ENCODE measurements at regions not wholly inside any gene's neighbourhood (a gene's known extent, or its start where the extent isn't known, plus 50 kb on each side); places are given as distances from the start of the nearest gene placed in this dataset.

DNA sequence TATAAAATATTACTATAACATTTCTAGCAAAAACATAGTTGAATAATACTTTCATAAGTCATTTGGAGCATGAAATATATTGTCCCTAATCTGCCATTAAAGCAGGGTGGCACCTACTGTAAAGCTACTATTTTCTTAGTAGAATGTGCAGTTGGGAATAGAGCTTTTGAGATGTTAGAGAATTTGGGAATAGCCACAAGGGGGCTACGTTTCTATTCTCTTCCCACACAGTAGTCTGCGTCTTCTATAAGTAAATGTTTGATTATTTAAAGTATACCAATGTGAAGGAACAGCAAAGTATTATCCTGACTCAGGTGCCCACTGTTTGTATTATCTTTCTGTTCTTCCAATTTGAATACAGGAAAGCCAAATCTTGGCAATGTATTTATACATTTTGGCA is 323.2 kb upstream of the GIMD1 start (continued):
- TF ChIP-seq, protein P1, sequence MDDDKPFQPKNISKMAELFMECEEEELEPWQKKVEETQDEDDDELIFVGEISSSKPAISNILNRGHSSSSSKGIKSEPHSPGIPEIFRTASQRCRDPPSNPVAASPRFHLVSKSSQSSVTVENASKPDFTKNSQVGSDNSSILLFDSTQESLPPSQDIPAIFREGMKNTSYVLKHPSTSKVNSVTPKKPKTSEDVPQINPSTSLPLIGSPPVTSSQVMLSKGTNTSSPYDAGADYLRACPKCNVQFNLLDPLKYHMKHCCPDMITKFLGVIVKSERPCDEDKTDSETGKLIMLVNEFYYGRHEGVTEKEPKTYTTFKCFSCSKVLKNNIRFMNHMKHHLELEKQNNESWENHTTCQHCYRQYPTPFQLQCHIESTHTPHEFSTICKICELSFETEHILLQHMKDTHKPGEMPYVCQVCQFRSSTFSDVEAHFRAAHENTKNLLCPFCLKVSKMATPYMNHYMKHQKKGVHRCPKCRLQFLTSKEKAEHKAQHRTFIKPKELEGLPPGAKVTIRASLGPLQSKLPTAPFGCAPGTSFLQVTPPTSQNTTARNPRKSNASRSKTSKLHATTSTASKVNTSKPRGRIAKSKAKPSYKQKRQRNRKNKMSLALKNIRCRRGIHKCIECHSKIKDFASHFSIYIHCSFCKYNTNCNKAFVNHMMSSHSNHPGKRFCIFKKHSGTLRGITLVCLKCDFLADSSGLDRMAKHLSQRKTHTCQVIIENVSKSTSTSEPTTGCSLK (tag by site-specific recombination; IDR thresholded peaks at IDR 0.05) = no peak
- TF ChIP-seq GLI2 (tag by site-specific recombination; IDR thresholded peaks at IDR 0.05; ENCODE audit: borderline replicate concordance, low read depth) (no peak), ZNF221 (tag by site-specific recombination; IDR thresholded peaks at IDR 0.05; ENCODE audit: borderline replicate concordance) (no peak)

DNA sequence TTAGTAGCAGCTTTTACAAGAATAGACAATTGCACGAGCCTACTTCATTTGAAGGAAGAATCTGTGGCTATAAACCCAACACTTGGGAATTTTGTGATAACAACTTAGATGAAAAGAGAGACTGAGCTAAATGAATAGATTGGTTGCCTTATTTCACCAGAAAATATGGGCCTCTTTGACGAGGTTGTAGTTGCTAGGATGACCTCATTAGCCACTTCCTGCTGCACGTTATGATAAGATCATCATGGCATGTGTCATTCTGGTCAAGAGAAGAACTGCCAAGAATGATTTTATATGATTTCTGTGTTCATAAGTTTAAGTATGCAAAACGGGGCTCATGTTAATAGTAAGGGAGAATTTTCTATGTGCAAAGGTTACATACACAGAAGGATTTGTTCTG is 321.9 kb upstream of the GIMD1 start:
- Histone ChIP-seq H3K9me3 (ENCODE audit: control insufficient read depth, insufficient read depth, low read depth, low read length) (no peaks in the 10 kb centered on the region), H3K27ac (ENCODE audit: extremely low read depth, low read depth, low read length) (no peak overlapping the region), H3K36me3 (ENCODE audit: control insufficient read depth in 2 of 2, insufficient read depth in 1 of 2, low read length in 2 of 2) (no peaks in the 10 kb centered on the region), H3K4me1 (ENCODE audit: control insufficient read depth, insufficient read depth, low read length) (no peaks in the 10 kb centered on the region), H3K4me3 (ENCODE audit: low read depth, low read length) (no peak overlapping the region)
- ChIA-PET POLR2A (no interaction called here), CTCF (no interaction called here)
- TF ChIP-seq ZNF214 (tag by site-specific recombination; IDR thresholded peaks at IDR 0.05; ENCODE audit: borderline replicate concordance) = no peak
- TF ChIP-seq ZBTB21 (tag by site-specific recombination; IDR thresholded peaks at IDR 0.05) = peak; percentile 58
- no peak for TF ChIP-seq ZNF768 (tag by site-specific recombination; IDR thresholded peaks at IDR 0.05)
- peak; percentile 23 for TF ChIP-seq SETDB1 (IDR thresholded peaks at IDR 0.05; ENCODE audit: insufficient read length, low read length)

DNA sequence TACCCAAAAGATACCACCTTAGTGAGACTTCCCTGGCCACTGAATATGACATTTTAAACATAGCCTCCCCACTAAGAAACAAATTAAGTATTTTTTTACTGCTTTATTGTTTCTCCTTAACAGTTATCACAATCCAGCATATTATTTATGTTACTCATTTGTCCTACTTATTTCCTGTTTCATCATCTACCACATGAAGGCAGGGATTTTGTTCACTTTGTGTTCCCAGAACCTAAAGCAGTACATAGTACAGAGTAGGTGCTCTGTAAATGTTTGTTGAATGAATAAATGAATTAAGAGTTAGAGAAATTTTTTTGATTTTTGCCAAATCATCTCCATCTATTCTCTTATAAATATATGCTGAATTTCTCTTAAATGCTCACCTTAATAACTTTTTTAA is 318.4 kb upstream of the GIMD1 start:
- Histone ChIP-seq H3K27ac (ENCODE audit: extremely low read depth, low read depth, low read length) (no peak overlapping the region), H3K9me3 (ENCODE audit: control insufficient read depth, insufficient read depth, low read depth, low read length) (no peaks in the 10 kb centered on the region), H3K4me1 (ENCODE audit: control insufficient read depth, insufficient read depth, low read length) (no peaks in the 10 kb centered on the region), H3K4me3 (ENCODE audit: low read depth, low read length) (no peak overlapping the region), H3K36me3 (ENCODE audit: control insufficient read depth in 2 of 2, insufficient read depth in 1 of 2, low read length in 2 of 2) (no peaks in the 10 kb centered on the region)
- ChIA-PET POLR2A (no interaction called here), CTCF (no interaction called here)
- TF ChIP-seq ZNF600 (tag by site-specific recombination; IDR thresholded peaks at IDR 0.05) = no peak

DNA sequence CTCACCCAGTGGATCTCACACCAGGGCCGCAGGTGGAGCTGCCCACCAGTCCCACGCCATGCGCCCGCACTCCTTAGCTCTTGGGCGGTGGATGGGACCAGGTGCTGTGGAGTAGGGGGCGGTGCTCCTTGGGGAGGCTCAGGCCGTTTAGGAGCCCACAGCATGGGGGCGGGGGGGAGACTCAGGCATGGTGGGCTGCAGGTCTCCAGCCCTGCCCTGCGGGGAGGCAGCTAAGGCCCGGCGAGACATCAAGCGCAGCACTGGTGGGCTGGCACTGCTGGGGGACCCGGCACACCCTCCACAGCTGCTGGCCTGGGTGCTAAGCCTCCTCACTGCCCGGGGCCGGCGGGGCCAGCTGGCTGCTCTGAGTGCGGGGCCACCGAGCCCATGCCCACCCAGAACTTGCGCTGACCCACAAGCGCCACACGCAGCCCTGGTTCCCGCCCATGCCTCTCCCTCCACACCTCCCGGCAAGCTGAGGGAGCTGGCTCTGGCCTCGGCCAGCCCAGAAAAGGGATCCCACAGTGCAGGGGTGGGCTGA is 312.9 kb upstream of the GIMD1 start:
- H3K9me3 ChIP-seq (ENCODE audit: control insufficient read depth, insufficient read depth, low read depth, low read length) = no peaks in the 10 kb centered on the region
- no peak overlapping the region for H3K4me3 ChIP-seq (ENCODE audit: low read depth, low read length)
- ChIA-PET POLR2A (no interaction called here), CTCF (no interaction called here)
- no peak overlapping the region for H3K27ac ChIP-seq (ENCODE audit: extremely low read depth, low read depth, low read length)
- TF ChIP-seq ZNF2 (tag by site-specific recombination; IDR thresholded peaks at IDR 0.05) = no peak
- no peak for TF ChIP-seq ZNF521 (tag by site-specific recombination; IDR thresholded peaks at IDR 0.05)
- TF ChIP-seq ZNF350 (tag by site-specific recombination; IDR thresholded peaks at IDR 0.05) = no peak
- TF ChIP-seq KLF16 (tag by site-specific recombination; IDR thresholded peaks at IDR 0.05) = no peak
- no peak for TF ChIP-seq ZNF701 (tag by site-specific recombination; IDR thresholded peaks at IDR 0.05)
- TF ChIP-seq ZNF777 (tag by site-specific recombination; IDR thresholded peaks at IDR 0.05; ENCODE audit: borderline replicate concordance) = no peak
- TF ChIP-seq ZNF792 (tag by site-specific recombination; IDR thresholded peaks at IDR 0.05) = no peak
- no peak for TF ChIP-seq CTCF (tag by site-specific recombination; IDR thresholded peaks at IDR 0.05)
- no peak for TF ChIP-seq ZNF600 (tag by site-specific recombination; IDR thresholded peaks at IDR 0.05)
- TF ChIP-seq, protein P1 (tag by site-specific recombination; IDR thresholded peaks at IDR 0.05) = no peak
- no peak for TF ChIP-seq KLF10 (tag by site-specific recombination; IDR thresholded peaks at IDR 0.05)
- no peak for TF ChIP-seq ZNF311 (tag by site-specific recombination; IDR thresholded peaks at IDR 0.05; ENCODE audit: borderline replicate concordance)
- TF ChIP-seq ZFP69B (tag by site-specific recombination; IDR thresholded peaks at IDR 0.05) = no peak
- no peaks in the 10 kb centered on the region for H3K36me3 ChIP-seq (ENCODE audit: control insufficient read depth in 2 of 2, insufficient read depth in 1 of 2, low read length in 2 of 2)
- no peaks in the 10 kb centered on the region for H3K4me1 ChIP-seq (ENCODE audit: control insufficient read depth, insufficient read depth, low read length)
